Posterior vena cava (tissue), 2 donors: ENCODE measurements at regions not wholly inside any gene's neighbourhood (a gene's known extent, or its start where the extent isn't known, plus 50 kb on each side); places are given as distances from the start of the nearest gene placed in this dataset.

Experiments used
- DNase-seq: peaks from one replicate; pipeline ENCODE4 v3.0.0-alpha.2; 2020; ENCODE audit warnings: low spot score
- intact Hi-C, 2 donors: fragments of 100-400 bp; cut with DNase I; formaldehyde crosslinking; loops; one replicate each; pipeline versions ENCODE4 v1.14.1 to v1.14.2; 2022 to 2023
- donor health status: DM: yes; HTN: yes; CAD: no.
- donor health status: DM: yes; HTN: yes; CAD: no.

DNA sequence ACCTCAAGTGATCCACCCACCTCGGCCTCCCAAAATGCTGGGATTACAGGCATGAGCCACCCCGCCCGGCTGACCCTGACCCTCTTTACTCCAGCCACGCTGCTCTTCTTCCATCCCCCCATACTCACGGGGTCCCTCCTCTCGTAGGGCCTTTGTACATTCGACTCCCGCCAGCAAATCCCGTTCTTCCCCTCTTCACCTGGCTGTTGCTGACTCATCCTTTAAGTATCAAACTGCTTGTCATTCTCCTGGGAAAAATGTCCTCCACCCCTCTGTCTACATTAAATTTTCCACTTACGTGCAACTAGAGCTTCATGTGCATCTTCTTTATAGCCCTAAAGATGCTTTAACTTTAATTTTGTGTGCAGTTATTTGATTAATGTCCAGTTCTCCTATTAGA lies 203.1 kb downstream of the OPA1 start:
- DNase-seq, result no peak
- intact Hi-C loops, result no loop called here

DNA sequence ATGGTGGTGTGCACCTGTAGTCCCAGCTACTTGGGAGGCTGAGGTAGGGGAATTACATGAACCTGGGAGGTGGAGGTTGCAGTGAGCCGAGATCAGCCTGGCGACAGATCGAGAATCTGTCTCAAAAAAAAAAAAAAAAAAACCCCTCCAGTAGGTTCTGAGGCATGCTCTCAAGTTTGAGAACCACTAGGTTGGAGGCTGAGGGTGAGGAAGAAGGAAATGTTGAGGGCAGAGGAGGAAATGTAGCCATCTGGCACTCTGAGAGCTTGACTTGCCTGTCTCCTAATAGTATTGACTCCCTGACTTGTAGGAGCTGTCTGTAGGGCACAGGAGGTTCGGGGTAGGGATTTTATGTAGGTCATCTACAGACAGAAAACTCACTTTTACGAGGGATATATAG lies 204.6 kb downstream of the OPA1 start:
- no peak for DNase-seq
- intact Hi-C loops, result no loop called here

DNA sequence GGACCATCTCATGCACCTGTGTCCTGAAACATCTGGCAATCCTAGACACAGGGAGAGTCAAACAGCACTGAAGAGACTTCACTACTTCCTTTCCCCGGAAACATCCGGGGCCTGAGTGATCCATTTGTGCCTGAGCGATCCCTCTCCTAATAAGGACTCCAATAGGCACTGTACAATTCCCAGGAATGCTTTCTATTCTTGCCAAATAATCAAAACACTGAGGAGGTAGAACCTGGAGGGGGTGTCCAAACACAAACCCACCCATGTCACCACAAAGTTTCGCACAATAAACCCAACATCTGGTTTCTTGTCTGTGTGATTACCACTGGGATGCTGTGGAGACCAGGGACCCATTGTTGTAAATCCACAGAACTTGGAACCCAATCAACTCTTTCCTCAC lies 205.0 kb downstream of the OPA1 start:
- no peak for DNase-seq
- intact Hi-C loops, result no loop called here

DNA sequence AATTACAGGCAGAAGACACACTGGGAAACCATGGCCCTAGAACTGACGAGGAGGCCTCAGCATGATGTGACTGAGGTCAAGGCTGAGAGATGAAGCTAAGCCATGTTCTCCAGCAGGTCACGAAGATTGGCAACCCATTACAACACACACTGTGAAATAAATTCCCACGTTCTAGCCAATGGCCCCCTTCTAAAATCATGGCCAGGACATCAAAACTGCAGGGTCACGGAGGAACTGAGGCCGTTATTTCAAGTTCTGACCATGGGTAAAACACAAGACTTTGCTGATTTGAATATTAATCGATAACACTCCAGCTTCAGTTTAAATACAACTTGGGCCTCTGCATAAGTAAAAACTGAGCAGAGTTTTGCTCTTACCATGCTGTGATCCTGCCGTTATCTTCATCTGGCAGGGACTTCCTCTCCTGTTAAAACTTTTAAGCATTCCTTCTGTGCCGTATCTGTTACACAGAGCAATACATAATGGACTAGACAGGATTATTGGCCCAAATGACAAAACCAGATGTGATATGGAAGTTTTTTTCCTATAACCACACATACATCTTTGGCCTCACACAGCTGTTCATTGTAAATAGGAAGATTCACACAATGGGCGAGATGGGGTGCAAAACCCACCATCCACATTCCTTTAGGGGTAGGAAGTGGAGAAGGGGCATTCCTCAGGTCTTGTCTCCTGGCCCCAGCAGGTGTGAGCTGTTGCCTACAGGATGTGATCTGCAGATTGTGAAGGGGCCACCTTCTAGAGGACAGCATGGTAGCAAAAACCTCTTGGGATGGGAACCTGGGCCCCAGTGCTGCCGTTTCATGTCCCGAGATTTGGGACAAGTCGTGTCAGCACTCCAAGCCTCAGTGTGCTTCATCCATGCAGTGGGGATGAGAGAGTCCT lies 207.4 kb downstream of the OPA1 start:
- intact Hi-C loops, result no loop called here
- no peak for DNase-seq

DNA sequence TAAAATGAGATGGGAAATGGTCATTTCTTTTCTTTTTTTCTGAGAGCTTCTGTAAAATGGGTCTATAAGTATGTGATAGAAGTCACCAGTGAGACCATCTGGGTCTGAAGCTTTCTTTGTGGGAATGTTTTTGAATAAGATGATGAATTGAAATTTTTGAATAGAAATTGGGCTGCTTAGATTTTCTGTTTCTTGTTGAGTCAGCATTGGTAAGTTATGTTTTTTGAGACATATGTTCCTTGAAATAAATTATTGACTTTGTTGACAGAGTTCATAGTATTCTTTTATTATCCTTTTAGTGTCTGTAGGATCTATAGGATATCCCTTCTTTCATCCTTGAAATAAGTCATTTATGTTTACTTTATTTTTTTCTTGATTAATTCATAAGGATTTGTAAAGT lies 208.1 kb downstream of the OPA1 start:
- intact Hi-C loops, result no loop called here
- DNase-seq, result no peak

DNA sequence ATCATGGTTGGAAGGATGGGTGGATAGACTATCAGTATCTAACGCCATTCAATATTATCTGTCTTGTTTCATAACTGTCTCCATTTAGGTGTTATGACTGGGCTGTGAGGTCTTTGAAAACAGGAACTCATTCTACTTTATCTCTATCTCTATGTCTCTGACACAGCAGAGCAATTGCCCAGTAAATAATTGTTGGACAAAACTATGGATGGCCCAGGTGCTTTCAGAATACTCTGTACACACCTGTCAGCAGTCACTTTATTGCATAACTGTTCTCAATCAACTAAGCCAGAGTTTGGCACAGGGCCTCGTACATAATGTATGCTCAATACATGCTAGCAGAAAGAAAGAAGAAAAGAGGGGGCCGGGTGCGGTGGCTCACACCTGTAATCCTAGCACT lies 210.3 kb downstream of the OPA1 start:
- DNase-seq, result no peak
- intact Hi-C loops, result no loop called here

DNA sequence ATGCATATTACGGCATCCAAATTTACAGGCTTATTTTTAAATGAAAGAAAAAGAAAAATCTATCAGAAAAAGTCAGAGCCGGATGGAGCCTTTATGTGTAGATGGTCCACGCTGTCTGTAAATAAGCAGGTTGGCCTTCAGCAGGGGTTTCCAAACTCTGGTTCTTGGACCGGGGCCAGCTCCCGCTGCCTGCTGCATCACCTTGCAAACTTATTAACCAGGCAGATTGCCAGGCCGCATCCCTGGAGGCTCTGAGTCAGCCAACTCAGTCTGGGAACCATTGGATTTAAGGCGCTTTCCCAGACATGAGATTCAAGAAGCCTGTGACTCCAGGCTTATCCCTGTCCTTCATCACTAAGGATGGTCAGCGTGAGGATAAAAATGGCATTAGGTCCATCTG lies 212.4 kb downstream of the OPA1 start:
- no peak for DNase-seq

DNA sequence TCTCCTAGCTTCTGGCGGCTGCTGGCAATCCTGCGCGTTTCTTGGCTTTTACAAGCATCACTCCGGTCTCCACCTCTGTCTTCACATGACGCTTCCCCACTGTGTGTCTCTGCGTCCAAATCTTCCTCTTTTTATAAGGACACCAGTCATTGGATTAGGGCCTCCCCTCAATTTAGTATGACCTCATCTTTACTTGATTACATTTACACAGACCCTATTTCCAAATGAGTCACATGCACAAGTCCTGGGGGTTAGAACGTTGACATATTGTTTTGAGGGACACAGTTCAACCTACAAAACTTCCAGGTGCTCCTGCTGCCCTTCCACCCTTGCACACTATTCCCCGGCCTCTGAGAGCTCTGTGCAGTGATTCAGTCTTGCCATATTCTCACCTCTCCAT lies 215.3 kb downstream of the OPA1 start:
- DNase-seq, result no peak
- intact Hi-C loops, result no loop called here

More for the DNA sequence above, 212.4 kb downstream of the OPA1 start:
- intact Hi-C loops, result no loop called here

DNA sequence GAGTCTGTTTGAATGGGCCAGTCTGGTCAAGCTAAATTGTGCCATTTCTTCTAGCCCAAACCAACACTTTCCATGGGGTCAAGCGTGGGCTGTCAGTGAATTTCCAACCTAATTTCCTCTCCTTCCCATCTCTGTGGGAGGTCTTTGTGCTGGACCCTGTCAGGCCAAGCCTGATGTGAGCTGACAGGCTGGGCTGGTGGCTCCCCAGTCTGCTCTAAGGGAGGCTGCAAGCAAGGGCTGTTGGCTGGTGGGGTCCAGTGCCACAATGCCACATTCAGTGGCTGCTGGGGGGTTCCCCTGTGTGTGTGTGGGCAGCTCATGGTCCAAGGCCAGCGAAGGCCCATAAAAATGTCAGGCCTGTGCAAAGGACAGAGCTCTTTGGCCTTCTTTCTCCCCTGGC lies 216.1 kb downstream of the OPA1 start:
- intact Hi-C loops, result no loop called here
- DNase-seq, result no peak

DNA sequence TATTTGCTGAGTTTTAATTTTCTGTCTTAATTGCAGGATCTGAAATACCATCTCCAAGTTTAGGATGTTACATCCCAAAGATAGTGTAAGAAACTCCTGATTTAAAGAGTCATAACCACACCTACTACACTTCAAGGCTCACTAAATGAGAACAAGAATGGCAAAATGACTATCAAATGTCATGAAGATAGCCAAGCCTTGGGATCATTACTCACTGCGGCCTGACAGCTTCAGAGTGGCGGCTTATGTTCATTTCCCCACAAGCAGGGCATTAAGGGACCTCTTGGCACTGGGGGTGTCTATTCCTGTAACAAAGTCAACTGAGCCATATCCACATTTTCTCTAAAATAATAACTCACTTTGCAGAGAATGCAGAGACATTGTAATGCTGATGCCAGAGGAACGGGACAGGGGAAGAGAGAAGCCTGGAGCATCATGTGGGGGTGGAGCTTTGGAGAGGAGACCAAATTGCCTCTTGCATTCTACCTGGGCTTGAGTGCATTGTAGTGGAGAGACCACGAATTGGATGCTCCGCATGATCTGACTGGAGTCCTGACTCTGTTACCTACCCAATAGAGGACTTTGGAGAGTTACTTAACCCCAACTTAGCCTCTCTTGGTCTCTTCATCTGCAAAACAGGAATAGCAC lies 219.2 kb downstream of the OPA1 start:
- intact Hi-C loops, result no loop called here
- DNase-seq, result no peak

DNA sequence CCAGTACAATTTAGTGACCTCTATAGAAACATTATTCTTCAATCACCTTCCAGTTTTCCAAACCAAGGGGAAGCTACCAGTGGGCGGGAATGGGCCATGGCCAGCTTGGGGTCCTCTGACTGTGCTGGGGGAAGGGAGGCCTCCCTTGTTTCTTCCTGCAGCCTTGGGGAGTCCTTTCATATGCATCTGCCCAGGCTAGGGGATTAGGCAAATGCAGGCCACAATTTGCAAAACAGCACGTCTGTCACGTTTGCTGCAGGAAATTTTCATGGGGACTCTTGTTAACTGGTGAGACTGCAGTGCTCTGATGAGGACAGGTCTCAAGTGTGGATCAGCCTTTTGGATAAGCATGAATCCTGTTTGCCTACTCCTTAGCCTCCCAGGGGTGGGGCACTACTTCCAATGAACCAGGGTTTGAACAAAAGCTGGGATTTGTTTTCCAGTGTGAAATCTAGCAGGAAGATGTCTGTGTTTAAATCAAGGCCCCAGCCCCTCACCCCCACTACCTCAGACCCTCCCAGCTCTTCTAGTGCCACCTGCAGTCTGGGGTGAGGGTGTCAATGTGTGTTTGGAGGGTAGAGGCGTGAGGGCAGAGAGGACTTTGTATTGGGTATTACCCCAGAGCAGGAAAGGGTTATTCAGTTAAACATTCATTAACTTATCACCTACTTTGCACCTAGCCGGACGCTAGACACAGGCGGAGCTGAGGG lies 219.9 kb downstream of the OPA1 start:
- no peak for DNase-seq
- intact Hi-C loops, result no loop called here

DNA sequence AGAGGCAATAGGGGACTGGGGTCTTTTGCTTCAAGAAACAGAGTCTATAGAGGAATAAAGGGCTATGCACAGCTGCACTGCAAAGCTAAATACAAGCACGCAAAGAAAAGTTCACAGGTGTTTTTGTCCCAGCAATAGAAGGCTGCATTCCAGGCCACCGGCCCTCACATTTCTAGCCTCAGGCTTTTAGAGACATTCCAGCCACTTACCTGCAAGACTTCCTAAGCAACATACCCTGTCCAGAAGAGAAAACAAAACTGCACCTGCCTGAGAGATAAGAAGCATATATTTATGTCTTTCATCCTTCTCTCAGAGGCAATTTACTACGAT lies 220.5 kb downstream of the OPA1 start:
- DNase-seq, result no peak
- intact Hi-C loops, result no loop called here

DNA sequence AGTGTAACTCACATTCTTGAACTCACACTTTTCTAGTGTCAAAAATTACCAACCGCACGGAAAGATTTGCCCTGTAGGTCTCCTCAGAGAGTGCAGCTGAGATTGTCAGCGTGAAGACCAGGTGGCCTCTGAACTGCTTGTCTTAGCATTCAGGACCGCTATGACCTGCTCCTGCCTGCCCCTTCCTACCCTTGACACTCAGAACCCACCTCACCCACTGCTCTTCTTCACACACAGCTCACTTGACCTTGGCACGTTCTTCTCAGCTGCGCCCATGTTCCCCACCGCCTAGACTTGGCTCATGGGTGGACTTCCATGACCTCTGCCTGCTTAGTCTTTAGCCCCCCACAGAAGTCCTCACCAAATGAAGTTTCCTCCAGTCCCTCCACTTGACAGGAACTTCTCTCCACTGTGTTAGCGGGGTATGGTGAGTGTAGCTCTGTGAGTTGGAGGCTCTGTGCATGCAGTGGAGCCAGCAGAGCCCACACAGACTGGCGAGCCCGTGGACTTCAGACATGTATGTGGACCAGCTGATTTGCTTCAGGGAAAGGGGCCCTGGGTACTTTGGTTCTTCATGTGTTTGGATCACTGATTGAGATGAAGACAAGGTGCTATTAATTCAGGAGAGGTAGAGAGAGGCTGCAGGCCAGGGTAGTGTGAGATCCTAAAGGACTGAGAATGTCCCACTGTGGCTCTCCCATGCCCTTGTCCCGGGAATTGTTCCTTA lies 221.3 kb downstream of the OPA1 start:
- intact Hi-C loops, result no loop called here
- no peak for DNase-seq

DNA sequence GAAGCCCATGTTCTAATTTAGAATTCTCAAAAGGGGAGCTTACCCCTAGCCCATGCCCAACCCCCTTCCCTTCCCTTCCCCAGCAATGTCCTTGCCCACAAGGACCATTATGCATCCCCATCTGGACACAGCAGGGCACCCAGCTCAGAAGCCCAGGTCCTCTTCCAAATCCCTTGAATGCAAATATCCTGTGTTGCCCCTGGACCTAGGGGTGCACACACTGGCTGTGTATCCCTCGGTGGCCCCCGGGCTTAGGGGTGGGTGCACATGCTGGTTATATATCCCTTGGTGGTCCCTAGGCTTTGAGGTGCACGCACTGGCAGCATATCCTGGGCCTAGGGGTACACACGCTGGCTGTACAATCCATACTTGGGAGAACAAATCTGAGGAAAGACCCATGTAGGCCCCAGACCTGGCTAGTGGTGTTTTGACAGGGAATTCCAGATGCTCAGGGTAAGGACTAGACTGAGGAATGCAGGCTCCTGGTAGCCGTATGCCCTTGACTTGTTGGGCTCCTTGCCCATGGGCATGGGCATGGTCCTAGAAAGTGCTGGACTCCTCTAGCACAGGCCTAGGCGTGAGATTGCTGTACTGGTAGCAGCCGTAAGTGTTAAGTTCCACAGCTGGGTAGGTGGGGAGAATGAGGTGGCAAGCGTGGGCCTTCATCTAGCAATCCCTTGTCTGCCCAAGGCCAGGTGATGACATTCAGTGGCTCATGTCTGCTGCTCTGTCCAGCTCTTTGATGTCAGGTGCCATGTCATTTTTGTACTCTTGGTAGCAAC lies 222.4 kb downstream of the OPA1 start:
- intact Hi-C loops, result no loop called here
- no peak for DNase-seq

DNA sequence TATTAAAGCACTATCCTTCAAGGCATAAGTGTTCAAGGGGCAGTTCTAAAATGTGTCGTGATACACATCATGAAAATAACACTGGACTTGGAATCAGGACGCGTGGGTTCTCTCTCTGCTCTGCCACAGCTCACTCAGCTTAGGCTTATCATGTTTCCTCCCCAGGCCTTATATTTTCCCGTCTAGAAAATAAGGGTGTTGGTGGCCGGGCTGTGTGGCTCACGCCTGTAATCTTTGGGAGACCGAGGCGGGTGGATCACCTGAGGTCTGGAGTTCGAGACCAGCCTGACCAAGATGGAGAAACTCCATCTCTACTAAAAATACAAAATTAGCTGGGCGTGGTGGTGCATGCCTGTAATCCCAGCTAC lies 223.0 kb downstream of the OPA1 start:
- no peak for DNase-seq
- intact Hi-C loops, result no loop called here

DNA sequence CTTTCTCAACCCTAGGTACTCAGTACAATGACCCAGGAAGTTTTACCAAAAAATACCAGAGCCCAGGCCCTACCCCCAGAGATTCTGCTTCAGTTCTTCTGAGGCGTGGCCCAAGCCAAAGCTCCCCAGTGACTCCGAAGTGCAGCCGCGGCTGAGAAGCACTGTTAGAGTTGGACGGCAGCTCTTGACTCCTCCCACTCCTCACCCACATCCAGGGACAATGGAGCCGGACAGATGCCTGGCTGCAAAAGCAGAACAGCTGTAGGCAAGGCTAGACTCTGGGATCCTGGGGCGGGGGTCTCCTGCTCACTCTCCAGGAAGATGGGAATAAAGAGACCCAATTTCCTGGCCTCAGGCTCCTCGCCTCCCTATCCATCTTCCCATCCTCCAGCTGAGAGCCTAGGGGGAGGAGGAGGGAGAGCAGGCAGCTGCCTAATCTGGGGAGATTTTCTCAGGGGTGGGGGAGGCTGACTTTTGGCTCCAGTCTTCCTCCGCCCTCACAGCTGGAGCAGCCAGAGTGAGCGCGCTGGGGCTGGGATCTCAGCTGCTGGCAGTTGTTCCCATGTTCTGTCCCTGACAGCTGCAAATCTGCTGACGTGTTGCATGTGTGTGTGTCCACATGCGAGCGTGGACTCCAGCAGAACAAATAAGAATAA lies 223.8 kb downstream of the OPA1 start:
- peak; percentile 84 for DNase-seq
- intact Hi-C loops, result no loop called here

DNA sequence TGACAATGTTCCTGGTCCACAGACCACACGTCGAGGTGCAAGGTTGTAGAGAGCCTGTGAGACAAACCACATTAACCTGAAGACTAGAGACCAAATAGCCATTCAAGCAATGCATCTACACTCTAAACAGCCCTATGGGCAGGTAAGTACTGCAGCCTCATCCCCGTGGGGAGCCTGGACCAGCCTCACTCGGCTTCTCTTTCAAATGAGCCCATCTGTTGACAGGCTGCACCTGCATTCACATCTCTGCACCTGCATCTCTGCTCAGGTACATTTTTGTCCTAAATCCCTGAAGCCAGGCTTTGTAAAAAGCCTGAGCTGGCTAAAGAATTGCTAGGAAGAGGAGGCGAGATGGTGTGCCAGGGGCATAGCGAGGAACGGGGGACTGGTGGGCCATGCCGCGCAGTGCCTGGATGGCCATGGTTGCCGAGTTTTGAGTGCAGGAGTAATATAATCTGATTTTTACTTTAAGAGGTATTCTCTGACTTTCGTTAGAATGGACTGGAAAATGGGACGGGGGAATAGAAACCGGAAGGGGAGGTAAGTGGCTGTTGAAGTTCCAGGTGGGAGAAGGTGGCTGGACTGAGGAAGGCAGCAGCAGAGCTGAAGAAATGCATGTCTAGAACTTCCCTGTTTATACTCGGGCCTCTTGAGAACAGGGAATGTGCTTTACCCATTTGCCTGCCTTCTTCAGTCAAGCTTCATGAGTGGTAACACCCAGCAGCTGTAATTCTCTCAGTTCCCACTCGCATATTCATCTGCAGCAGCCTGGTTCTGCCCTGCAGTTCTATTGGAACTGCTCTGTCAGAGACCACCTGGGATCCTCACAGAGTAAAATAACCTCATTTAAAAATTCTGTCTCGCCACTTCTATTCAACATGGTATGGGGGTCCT lies 226.4 kb downstream of the OPA1 start:
- no peak for DNase-seq
- intact Hi-C loops, result no loop called here

DNA sequence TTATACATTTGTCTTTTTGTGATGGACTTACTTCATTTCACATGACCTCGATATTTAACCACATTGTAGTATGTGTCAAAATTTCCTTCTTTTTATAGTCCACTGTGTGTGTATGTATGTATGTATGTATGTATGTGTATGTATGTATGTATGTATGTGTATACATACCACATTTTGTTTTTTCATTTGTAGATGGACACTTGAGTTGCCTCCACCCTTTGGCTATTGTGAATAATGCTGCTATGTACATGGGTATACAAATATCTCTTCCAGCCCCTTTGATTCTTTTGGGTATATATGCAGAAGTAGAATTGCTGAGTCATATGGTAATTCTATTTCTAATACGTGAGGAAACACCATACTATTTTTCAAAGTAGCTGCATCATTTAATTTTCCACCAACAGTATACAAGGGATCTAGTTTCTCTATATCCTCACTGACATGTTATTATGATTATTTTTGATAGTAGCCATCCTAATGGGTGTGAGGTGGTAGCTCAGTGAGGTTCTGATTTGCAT lies 228.2 kb downstream of the OPA1 start:
- intact Hi-C loops, result no loop called here
- no peak for DNase-seq
